GM18519 (cell line): ENCODE measurements at regions not wholly inside any gene's neighbourhood (a gene's known extent, or its start where the extent isn't known, plus 50 kb on each side); places are given as distances from the start of the nearest gene placed in this dataset.

Experiments
- ATAC-seq: cut with Tn5 transposase; IDR thresholded peaks from one replicate; pipeline ENCODE4 v1.9.1; 2021; ENCODE audit warnings: mild to moderate bottlenecking, moderate library complexity; ENCODE audit not compliant: unreplicated experiment, low FRiP score

- peak; percentile 86 for ATAC-seq
Observed at GRCh38 chr3:71875461-71875947, 90.6 kb upstream of the PROK2 start.

GRCh38 chr3:71874618-71875017, 89.7 kb upstream of the PROK2 start:
- no peak for ATAC-seq

- ATAC-seq = no peak
Observed at GRCh38 chr3:71873093-71873611, 88.2 kb upstream of the PROK2 start.

GRCh38 chr3:71872256-71872655, 87.3 kb upstream of the PROK2 start:
- ATAC-seq = no peak

GRCh38 chr3:71870966-71871512, 86.1 kb upstream of the PROK2 start:
- no peak for ATAC-seq

- ATAC-seq = no peak
Observed at GRCh38 chr3:71868876-71869275, 83.9 kb upstream of the PROK2 start.

GRCh38 chr3:71865727-71866126, 80.8 kb upstream of the PROK2 start:
- ATAC-seq = no peak

- no peak for ATAC-seq
Observed at GRCh38 chr3:71863563-71864190, 78.7 kb upstream of the PROK2 start.

- ATAC-seq = no peak
Observed at GRCh38 chr3:71862371-71863140, 77.6 kb upstream of the PROK2 start.

- no peak for ATAC-seq
Observed at GRCh38 chr3:71859123-71859519, 74.2 kb upstream of the PROK2 start.

GRCh38 chr3:71858503-71859122, 73.7 kb upstream of the PROK2 start:
- no peak for ATAC-seq

- no peak for ATAC-seq
Observed at GRCh38 chr3:71857956-71858355, 73.0 kb upstream of the PROK2 start.

GRCh38 chr3:71854706-71855105, 69.8 kb upstream of the PROK2 start:
- no peak for ATAC-seq

GRCh38 chr3:71854096-71854495, 69.1 kb upstream of the PROK2 start:
- ATAC-seq = no peak

GRCh38 chr3:71851878-71852277, 66.9 kb upstream of the PROK2 start:
- no peak for ATAC-seq

- ATAC-seq = no peak
Observed at GRCh38 chr3:71850654-71851053, 65.7 kb upstream of the PROK2 start.

GRCh38 chr3:71849681-71850080, 64.7 kb upstream of the PROK2 start:
- no peak for ATAC-seq

- ATAC-seq = no peak
Observed at GRCh38 chr3:71847794-71848193, 62.8 kb upstream of the PROK2 start.

GRCh38 chr3:71846185-71846584, 61.2 kb upstream of the PROK2 start:
- ATAC-seq = no peak

GRCh38 chr3:71843071-71843470, 58.1 kb upstream of the PROK2 start:
- ATAC-seq = no peak

GRCh38 chr3:71838406-71838805, 53.5 kb upstream of the PROK2 start:
- no peak for ATAC-seq
